C4-2B (cell line): ENCODE measurements at regions not wholly inside any gene's neighbourhood (a gene's known extent, or its start where the extent isn't known, plus 50 kb on each side); places are given as distances from the start of the nearest gene placed in this dataset.

Source experiments
- CTCF ChIP-seq: fragments of 450-650 bp; conservative IDR thresholded peaks from 2 replicates; pipeline ENCODE4 v1.5.1; 2017; ENCODE audit warnings: mild to moderate bottlenecking
- ZFX ChIP-seq: fragments of 450-650 bp; IDR thresholded peaks from 2 replicates; pipeline ENCODE4 v1.6.1; 2017

GRCh38 chr15:58313304-58313703 lies 118.5 kb upstream of the LIPC start:
- TF ChIP-seq CTCF = no peak
- no peak for TF ChIP-seq ZFX
